ENCODE measurements at regions not wholly inside any gene's neighbourhood (a gene's known extent, or its start where the extent isn't known, plus 50 kb on each side); places are given as distances from the start of the nearest gene placed in this dataset.

- TF ChIP-seq CTCF (IDR thresholded peaks at IDR 0.05; ENCODE audit: low read depth, low read length) (no peak), EZH2phosphoT487 (IDR thresholded peaks at IDR 0.05; ENCODE audit: low read depth) (no peak)
Observed at GRCh38 chr14:101010835-101011234, 107.3 kb upstream of the RTL1 start.

Data from OCI-LY3 (cell line).